ENCODE measurements at regions not wholly inside any gene's neighbourhood (a gene's known extent, or its start where the extent isn't known, plus 50 kb on each side); places are given as distances from the start of the nearest gene placed in this dataset.

DNA sequence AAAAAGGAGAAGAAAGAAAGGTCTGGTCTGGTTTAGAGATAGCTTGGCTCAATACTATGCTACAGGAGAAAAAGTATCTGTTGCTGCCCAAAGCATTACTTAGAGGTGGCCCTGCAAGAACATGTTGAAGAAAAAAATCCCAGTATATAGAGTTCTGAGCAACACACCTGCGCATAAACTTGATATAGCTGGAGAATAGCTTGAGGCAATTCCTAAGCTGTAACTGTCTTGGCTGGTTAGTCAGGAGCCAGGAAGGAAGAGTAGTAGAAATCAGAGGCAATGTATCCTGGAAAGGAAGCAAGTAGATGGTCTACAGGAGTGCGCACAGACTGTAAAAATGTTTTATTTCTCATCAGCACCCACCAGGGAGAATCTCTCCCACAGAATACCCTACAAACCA lies 209.7 kb downstream of the SLITRK1 start:
- TF ChIP-seq, protein P1, sequence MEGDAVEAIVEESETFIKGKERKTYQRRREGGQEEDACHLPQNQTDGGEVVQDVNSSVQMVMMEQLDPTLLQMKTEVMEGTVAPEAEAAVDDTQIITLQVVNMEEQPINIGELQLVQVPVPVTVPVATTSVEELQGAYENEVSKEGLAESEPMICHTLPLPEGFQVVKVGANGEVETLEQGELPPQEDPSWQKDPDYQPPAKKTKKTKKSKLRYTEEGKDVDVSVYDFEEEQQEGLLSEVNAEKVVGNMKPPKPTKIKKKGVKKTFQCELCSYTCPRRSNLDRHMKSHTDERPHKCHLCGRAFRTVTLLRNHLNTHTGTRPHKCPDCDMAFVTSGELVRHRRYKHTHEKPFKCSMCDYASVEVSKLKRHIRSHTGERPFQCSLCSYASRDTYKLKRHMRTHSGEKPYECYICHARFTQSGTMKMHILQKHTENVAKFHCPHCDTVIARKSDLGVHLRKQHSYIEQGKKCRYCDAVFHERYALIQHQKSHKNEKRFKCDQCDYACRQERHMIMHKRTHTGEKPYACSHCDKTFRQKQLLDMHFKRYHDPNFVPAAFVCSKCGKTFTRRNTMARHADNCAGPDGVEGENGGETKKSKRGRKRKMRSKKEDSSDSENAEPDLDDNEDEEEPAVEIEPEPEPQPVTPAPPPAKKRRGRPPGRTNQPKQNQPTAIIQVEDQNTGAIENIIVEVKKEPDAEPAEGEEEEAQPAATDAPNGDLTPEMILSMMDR (conservative IDR thresholded peaks at IDR 0.05; ENCODE audit: low read depth, low read length): no peak
- TF ChIP-seq POLR2A (IDR thresholded peaks at IDR 0.05; ENCODE audit: low read depth, low read length) (no peak), MXI1 (IDR thresholded peaks at IDR 0.05; ENCODE audit: borderline replicate concordance, low read depth, low read length) (no peak), CEBPB (IDR thresholded peaks at IDR 0.05; ENCODE audit: low read depth, low read length) (no peak), RFX5 (IDR thresholded peaks at IDR 0.05; ENCODE audit: low read depth, low read length) (no peak), RCOR1 (IDR thresholded peaks at IDR 0.05; ENCODE audit: insufficient replicate concordance, low read length) (no peak), BHLHE40 (IDR thresholded peaks at IDR 0.05; ENCODE audit: low read depth, low read length) (no peak)

Data from IMR-90 (cell line).